Fibroblast of the conjunctiva (primary cell): ENCODE measurements at regions not wholly inside any gene's neighbourhood (a gene's known extent, or its start where the extent isn't known, plus 50 kb on each side); places are given as distances from the start of the nearest gene placed in this dataset.

ENCODE experiments used
- DNase-seq: peaks from one replicate; pipeline ENCODE4 v3.0.0-alpha.2; 2010; ENCODE audit warnings: low read depth

GRCh38 chr2:239762655-239763269, 262.4 kb downstream of the NDUFA10 start:
- DNase-seq: no peak

GRCh38 chr2:239762106-239762505, 263.0 kb downstream of the NDUFA10 start:
- no peak for DNase-seq

- DNase-seq: no peak
Observed at GRCh38 chr2:239760596-239760995, 264.5 kb downstream of the NDUFA10 start.

GRCh38 chr2:239758279-239758877, 266.8 kb downstream of the NDUFA10 start:
- no peak for DNase-seq

GRCh38 chr2:239756790-239757760, 268.1 kb downstream of the NDUFA10 start:
- no peak for DNase-seq

- no peak for DNase-seq
Observed at GRCh38 chr2:239756031-239756789, 268.9 kb downstream of the NDUFA10 start.

GRCh38 chr2:239753401-239753837, 271.7 kb downstream of the NDUFA10 start:
- no peak for DNase-seq

- DNase-seq: no peak
Observed at GRCh38 chr2:239752951-239753350, 272.2 kb downstream of the NDUFA10 start.

GRCh38 chr2:239751679-239752355, 273.3 kb downstream of the NDUFA10 start:
- no peak for DNase-seq

- DNase-seq: no peak
Observed at GRCh38 chr2:239750929-239751678, 274.0 kb downstream of the NDUFA10 start.

- DNase-seq: no peak
Observed at GRCh38 chr2:239750045-239750835, 274.9 kb downstream of the NDUFA10 start.

GRCh38 chr2:239749272-239749873, 275.8 kb downstream of the NDUFA10 start:
- no peak for DNase-seq

- DNase-seq: no peak
Observed at GRCh38 chr2:239748811-239749210, 276.3 kb downstream of the NDUFA10 start.

GRCh38 chr2:239747771-239748170, 277.4 kb downstream of the NDUFA10 start:
- DNase-seq: no peak

- no peak for DNase-seq
Observed at GRCh38 chr2:239747274-239747673, 277.9 kb downstream of the NDUFA10 start.

GRCh38 chr2:239746559-239747246, 278.4 kb downstream of the NDUFA10 start:
- DNase-seq: no peak

- DNase-seq: no peak
Observed at GRCh38 chr2:239745386-239746227, 279.5 kb downstream of the NDUFA10 start.
